H1 (cell line): ENCODE measurements at regions not wholly inside any gene's neighbourhood (a gene's known extent, or its start where the extent isn't known, plus 50 kb on each side); places are given as distances from the start of the nearest gene placed in this dataset.
"Not testable (repeated sequence)": the region's sequence is repeated elsewhere in the genome, so short reads cannot be mapped to it uniquely, and the experiment has no call there.

Experiments
- CTCF ChIA-PET: fragments of 300-600 bp; sonication (Branson Sonifier 250); formaldehyde crosslinking; loops from one replicate; lab custom pipeline; 2021; ENCODE audit not compliant: partially characterized antibody; lab: Charles Lee
- POLR2A ChIA-PET: fragments of 300-600 bp; sonication (Branson Sonifier 250); formaldehyde crosslinking; loops from one replicate; lab custom pipeline; 2021; ENCODE audit warnings: inconsistent platforms; ENCODE audit not compliant: partially characterized antibody; lab: Charles Lee
- DNase-seq, 2 experiments: peaks; one replicate each; pipeline versions ENCODE4 v3.0.0 to v3.0.0-alpha.2; 2010 to 2022; ENCODE audit warnings: low spot score in 2 of 2, low read depth in 1 of 2, mixed read lengths in 1 of 2
- FAIRE-seq: peaks from 2 replicates; lab custom pipeline; 2011; peaks lifted over from hg19 to GRCh38; lab: Jason Lieb, UNC
- H2AFZ ChIP-seq: 2 replicates; pipeline ENCODE4 v1.8.1; 2012; ENCODE audit warnings: low read length, inconsistent platforms
- H2AK5ac ChIP-seq: 2 replicates; pipeline ENCODE4 v1.6.1; 2013; ENCODE audit warnings: low read depth, low read length
- H2BK120ac ChIP-seq: replicated peaks from 2 replicates; pipeline ENCODE3; 2013; ENCODE audit warnings: low read depth, low read length, inconsistent platforms
- H2BK12ac ChIP-seq: 2 replicates; pipeline ENCODE4 v1.6.1; 2013; ENCODE audit warnings: low read depth, low read length
- H2BK15ac ChIP-seq: 2 replicates; pipeline ENCODE4 v1.6.1; 2013; ENCODE audit warnings: low read length
- H2BK20ac ChIP-seq: 2 replicates; pipeline ENCODE4 v1.6.1; 2013; ENCODE audit warnings: low read length
- H2BK5ac ChIP-seq: 2 replicates; pipeline ENCODE4 v1.6.1; 2013; ENCODE audit warnings: low read depth, low read length
- H3K14ac ChIP-seq: 2 replicates; pipeline ENCODE4 v1.6.1; 2013; ENCODE audit warnings: inconsistent platforms; ENCODE audit not compliant: insufficient read length
- H3K18ac ChIP-seq: 2 replicates; pipeline ENCODE4 v1.6.1; 2013; ENCODE audit warnings: low read length; ENCODE audit errors: extremely low read depth
- H3K23ac ChIP-seq: 2 replicates; pipeline ENCODE4 v1.6.1; 2013; ENCODE audit warnings: inconsistent platforms; ENCODE audit not compliant: insufficient read length
- H3K23me2 ChIP-seq: 2 replicates; pipeline ENCODE4 v1.6.1; 2013; ENCODE audit warnings: low read depth, low read length
- H3K27ac ChIP-seq: 2 replicates; pipeline ENCODE4 v1.6.1; 2011; ENCODE audit warnings: low read depth, low read length, inconsistent platforms
- H3K27me3 ChIP-seq, 4 experiments: replicated peaks in 1 of 4; 1 replicate in 1 of 4; 2 replicates in 3 of 4; pipeline versions ENCODE4 v1.6.1 to v1.8.1; 2011 to 2013; ENCODE audit warnings: low read length in 3 of 4, mild to moderate bottlenecking in 3 of 4, inconsistent platforms in 2 of 4, mixed read lengths in 2 of 4, moderate library complexity in 1 of 4; ENCODE audit not compliant: control insufficient read depth in 3 of 4, insufficient read depth in 3 of 4; ENCODE audit errors: extremely low read depth in 1 of 4
- H3K36me3 ChIP-seq, 4 experiments: 2 replicates each; pipeline versions ENCODE4 v1.6.1 to v1.8.1; 2011 to 2013; ENCODE audit warnings: mild to moderate bottlenecking in 4 of 4, low read length in 3 of 4, moderate library complexity in 2 of 4, control low read depth in 1 of 4, inconsistent platforms in 1 of 4; ENCODE audit not compliant: insufficient read depth in 4 of 4, control insufficient read depth in 2 of 4
- H3K4ac ChIP-seq: replicated peaks from 2 replicates; pipeline ENCODE3; 2013; ENCODE audit warnings: low read length, low read depth, mixed read lengths, inconsistent platforms; ENCODE audit not compliant: insufficient read length
- H3K4me1 ChIP-seq, 4 experiments: replicated peaks in 1 of 4; 1 replicate in 1 of 4; 2 replicates in 3 of 4; pipeline versions ENCODE4 v1.6.1 to v1.8.1; 2011 to 2013; ENCODE audit warnings: low read length in 3 of 4, inconsistent platforms in 2 of 4, mixed read lengths in 1 of 4; ENCODE audit not compliant: insufficient read depth in 4 of 4, control insufficient read depth in 3 of 4
- H3K4me2 ChIP-seq, 2 experiments: 2 replicates each; pipeline versions ENCODE4 v1.6.1 to v1.8.1; 2011 to 2013; ENCODE audit warnings: low read depth in 2 of 2, low read length in 2 of 2, control low read depth in 1 of 2, inconsistent platforms in 1 of 2, mild to moderate bottlenecking in 1 of 2; ENCODE audit not compliant: insufficient read depth in 1 of 2
- H3K4me3 ChIP-seq, 4 experiments: fragments of 200-600, 300-600 bp in 1 of 4; sonication (generic), shearing (Covaris generic), sonication (Bioruptor Twin) in 1 of 4; 2 replicates each; pipeline versions ENCODE4 v1.5.1 to v1.8.1; 2011 to 2016; ENCODE audit warnings: low read length in 4 of 4, low read depth in 3 of 4, control low read depth in 2 of 4, inconsistent platforms in 2 of 4, mild to moderate bottlenecking in 2 of 4, mixed read lengths in 1 of 4, moderate library complexity in 1 of 4; ENCODE audit not compliant: insufficient read depth in 2 of 4; ENCODE audit errors: extremely low read depth in 1 of 4
- H3K56ac ChIP-seq: replicated peaks from 2 replicates; pipeline ENCODE3; 2013; ENCODE audit warnings: low read depth, mild to moderate bottlenecking, mixed read lengths, low read length, inconsistent platforms; ENCODE audit not compliant: insufficient read length
- H3K79me1 ChIP-seq: 2 replicates; pipeline ENCODE4 v1.6.1; 2013; ENCODE audit warnings: low read depth, low read length, control low read depth
- H3K79me2 ChIP-seq, 2 experiments: 2 replicates each; pipeline versions ENCODE4 v1.6.1 to v1.8.1; 2012 to 2013; ENCODE audit warnings: low read length in 2 of 2, mild to moderate bottlenecking in 2 of 2, inconsistent platforms in 1 of 2; ENCODE audit not compliant: insufficient read depth in 2 of 2, control insufficient read depth in 1 of 2
- H3K9ac ChIP-seq, 4 experiments: replicated peaks in 1 of 4; 1 replicate in 1 of 4; 2 replicates in 3 of 4; pipeline versions ENCODE4 v1.6.1 to v1.8.1; 2011 to 2013; ENCODE audit warnings: low read depth in 3 of 4, low read length in 3 of 4, control low read depth in 2 of 4, mild to moderate bottlenecking in 2 of 4, moderate library complexity in 2 of 4, inconsistent platforms in 1 of 4; ENCODE audit errors: extremely low read depth in 1 of 4
- H3K9me3 ChIP-seq, 2 experiments: 2 replicates each; pipeline versions ENCODE4 v1.6.1 to v1.8.1; 2012 to 2013; ENCODE audit warnings: mild to moderate bottlenecking in 2 of 2, moderate library complexity in 2 of 2, control low read depth in 1 of 2, inconsistent platforms in 1 of 2, low read depth in 1 of 2, low read length in 1 of 2, mixed read lengths in 1 of 2; ENCODE audit not compliant: insufficient read depth in 2 of 2
- H4K20me1 ChIP-seq, 2 experiments: replicated peaks in 1 of 2; 2 replicates each; pipeline versions ENCODE3 to v1.8.1; 2011 to 2013; ENCODE audit warnings: inconsistent platforms in 2 of 2, low read length in 2 of 2, mild to moderate bottlenecking in 1 of 2; ENCODE audit not compliant: insufficient read depth in 2 of 2, control insufficient read depth in 1 of 2
- H4K5ac ChIP-seq: 2 replicates; pipeline ENCODE4 v1.6.1; 2013; ENCODE audit warnings: low read length, low read depth, mixed read lengths, inconsistent platforms; ENCODE audit not compliant: insufficient read length
- H4K8ac ChIP-seq: 2 replicates; pipeline ENCODE4 v1.8.0; 2013; ENCODE audit warnings: mild to moderate bottlenecking, moderate library complexity, low read length, inconsistent platforms; ENCODE audit not compliant: insufficient read depth; ENCODE audit errors: extremely low read depth
- H4K91ac ChIP-seq: replicated peaks from 2 replicates; pipeline ENCODE3; 2013; ENCODE audit warnings: low read length, mixed read lengths, inconsistent platforms; ENCODE audit not compliant: insufficient read length
- WGBS, 2 experiments: shearing (Covaris generic) in 1 of 2; methylation state at CpG; one replicate each; pipeline versions ENCODE4 v1.1.6 to v1.1.7; 2013 to 2015; ENCODE audit warnings: low lambda C conversion rate in 2 of 2, mixed read lengths in 2 of 2, inconsistent platforms in 1 of 2, low coverage in 1 of 2, missing lambda C conversion rate in 1 of 2; ENCODE audit not compliant: insufficient replicate concordance in 2 of 2, insufficient coverage in 1 of 2, insufficient read length in 1 of 2; ENCODE audit errors: extremely low coverage in 1 of 2, missing lambda C conversion rate in 1 of 2; 5-methylcytosine and 5-hydroxymethylcytosine counted together

- FAIRE-seq, H3K27me3 ChIP-seq, H4K5ac ChIP-seq, H3K4me2 ChIP-seq, POLR2A ChIA-PET, H3K27ac ChIP-seq, H2BK15ac ChIP-seq, H3K79me2 ChIP-seq, H3K4me3 ChIP-seq, H2AFZ ChIP-seq, H4K20me1 ChIP-seq, H3K9ac ChIP-seq, H2BK12ac ChIP-seq, H3K18ac ChIP-seq, H3K4ac ChIP-seq, CTCF ChIA-PET, H3K23me2 ChIP-seq, H3K4me1 ChIP-seq, H3K23ac ChIP-seq, H3K56ac ChIP-seq, H2BK120ac ChIP-seq, H2BK20ac ChIP-seq, H4K8ac ChIP-seq, H2AK5ac ChIP-seq, H3K14ac ChIP-seq, H3K9me3 ChIP-seq, H4K91ac ChIP-seq, H3K79me1 ChIP-seq, H3K36me3 ChIP-seq, DNase-seq, H2BK5ac ChIP-seq: not testable (repeated sequence)
- WGBS, 2 experiments: 95% methylated on average over 4 of the region's 4 CpGs; no CpG with 5 or more reads in 1 of the 2 experiments
Observed at GRCh38 chr13:80810294-80810693, 469.4 kb upstream of the SPRY2 start.
